MG63 (cell line): ENCODE measurements at regions not wholly inside any gene's neighbourhood (a gene's known extent, or its start where the extent isn't known, plus 50 kb on each side); places are given as distances from the start of the nearest gene placed in this dataset.
"Not testable (repeated sequence)": the region's sequence is repeated elsewhere in the genome, so short reads cannot be mapped to it uniquely, and the experiment has no call there.

ENCODE experiments used
- DNase-seq: peaks from one replicate; pipeline ENCODE4 v3.0.0-alpha.2; 2020
- H3K27me3 ChIP-seq: fragments of 250-450 bp; sonication (Bioruptor Pico); 2 replicates; pipeline ENCODE4 v1.5.1; 2020; ENCODE audit warnings: mild to moderate bottlenecking, moderate library complexity
- H3K36me3 ChIP-seq: fragments of 250-450 bp; sonication (Bioruptor Pico); 2 replicates; pipeline ENCODE4 v1.5.1; 2020; ENCODE audit warnings: mild to moderate bottlenecking, moderate library complexity
- H3K4me3 ChIP-seq: fragments of 250-450 bp; sonication (Bioruptor Pico); 2 replicates; pipeline ENCODE4 v1.5.1; 2020; ENCODE audit warnings: mild to moderate bottlenecking, moderate library complexity
- H3K9me3 ChIP-seq: fragments of 250-450 bp; sonication (Bioruptor Pico); 2 replicates; pipeline ENCODE4 v1.5.1; 2020; ENCODE audit warnings: mild to moderate bottlenecking, moderate library complexity

DNA sequence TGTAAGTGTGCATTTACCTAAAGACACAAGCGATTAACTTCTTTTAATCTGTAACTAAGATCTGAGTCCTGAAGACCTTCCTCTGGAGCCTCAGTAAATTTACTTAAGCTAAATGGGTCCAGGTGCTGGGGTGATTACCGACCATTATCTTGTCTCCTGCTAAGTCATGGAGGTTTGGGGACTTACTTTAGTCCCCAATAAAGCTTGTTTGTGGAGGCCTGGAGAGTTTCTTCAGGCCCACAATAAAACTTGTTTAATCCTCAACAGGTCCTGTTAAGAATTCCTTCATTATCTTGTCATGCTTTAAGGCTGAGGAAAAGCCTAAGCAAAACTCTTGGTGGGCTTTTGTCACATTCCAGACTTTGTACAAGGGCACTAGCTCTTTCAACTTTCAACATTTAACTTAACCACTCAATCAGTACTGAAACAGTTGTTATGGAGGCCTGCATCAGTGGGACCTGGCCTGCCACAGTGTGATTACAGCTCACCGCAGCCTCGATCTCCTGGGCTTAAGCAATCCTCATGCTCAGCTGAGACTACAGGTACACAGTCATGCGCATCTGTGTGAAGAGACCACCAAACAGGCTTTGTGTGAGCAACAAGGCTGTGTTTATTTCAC, 84.0 kb downstream of the FMO4 start:
- no peak for DNase-seq
- Histone ChIP-seq H3K27me3 (no peaks in the 10 kb centered on the region), H3K4me3 (no peak overlapping the region), H3K36me3 (no peaks in the 10 kb centered on the region), H3K9me3 (no peaks in the 10 kb centered on the region)

- Histone ChIP-seq H3K27me3 (no peaks in the 10 kb centered on the region), H3K4me3 (no peak overlapping the region), H3K36me3 (no peaks in the 10 kb centered on the region), H3K9me3 (peaks cover 5% of the 10 kb centered on the region)
- DNase-seq, result peak; percentile 98
Observed at GRCh38 chr1:171403393-171403792, 81.9 kb upstream of the PRRC2C start.

- Histone ChIP-seq H3K36me3 (no peaks in the 10 kb centered on the region), H3K9me3 (peaks cover 5% of the 10 kb centered on the region), H3K27me3 (no peaks in the 10 kb centered on the region), H3K4me3 (no peak overlapping the region)
- no peak for DNase-seq
Observed at GRCh38 chr1:171405391-171405714, 80.0 kb upstream of the PRRC2C start.

GRCh38 chr1:171413557-171413956, 71.8 kb upstream of the PRRC2C start:
- H3K9me3 ChIP-seq, H3K36me3 ChIP-seq, H3K27me3 ChIP-seq, DNase-seq, H3K4me3 ChIP-seq: not testable (repeated sequence)

- Histone ChIP-seq H3K36me3 (no peaks in the 10 kb centered on the region), H3K9me3 (no peaks in the 10 kb centered on the region), H3K27me3 (no peaks in the 10 kb centered on the region), H3K4me3 (no peak overlapping the region)
- DNase-seq, result no peak
Observed at GRCh38 chr1:171418546-171418945, 66.8 kb upstream of the PRRC2C start.

DNA sequence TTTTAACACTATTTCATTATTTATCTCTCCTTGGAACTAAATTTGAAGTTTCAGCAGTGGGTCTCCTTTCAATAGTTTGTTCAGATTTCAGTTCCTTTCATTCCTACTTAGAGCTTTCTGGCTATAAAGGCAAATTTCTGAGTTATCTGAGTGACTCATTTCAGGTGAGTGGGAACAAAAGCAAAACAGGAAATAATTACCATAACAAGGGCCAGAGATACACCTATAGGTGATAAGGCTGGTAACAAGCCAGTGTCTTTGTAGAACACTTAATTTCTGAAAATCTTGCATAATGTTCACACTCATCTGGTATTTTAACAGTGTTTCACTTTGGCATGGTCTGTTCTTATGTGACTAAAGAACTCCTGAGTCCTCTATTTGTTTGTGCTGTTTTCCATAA, 64.5 kb upstream of the PRRC2C start:
- no peaks in the 10 kb centered on the region for H3K9me3 ChIP-seq
- no peaks in the 10 kb centered on the region for H3K36me3 ChIP-seq
- no peaks in the 10 kb centered on the region for H3K27me3 ChIP-seq
- no peak for DNase-seq
- no peak overlapping the region for H3K4me3 ChIP-seq

- Histone ChIP-seq H3K36me3 (no peaks in the 10 kb centered on the region), H3K4me3 (no peak overlapping the region), H3K27me3 (no peaks in the 10 kb centered on the region), H3K9me3 (no peaks in the 10 kb centered on the region)
- no peak for DNase-seq
Observed at GRCh38 chr1:171421413-171422020, 63.8 kb upstream of the PRRC2C start.

DNA sequence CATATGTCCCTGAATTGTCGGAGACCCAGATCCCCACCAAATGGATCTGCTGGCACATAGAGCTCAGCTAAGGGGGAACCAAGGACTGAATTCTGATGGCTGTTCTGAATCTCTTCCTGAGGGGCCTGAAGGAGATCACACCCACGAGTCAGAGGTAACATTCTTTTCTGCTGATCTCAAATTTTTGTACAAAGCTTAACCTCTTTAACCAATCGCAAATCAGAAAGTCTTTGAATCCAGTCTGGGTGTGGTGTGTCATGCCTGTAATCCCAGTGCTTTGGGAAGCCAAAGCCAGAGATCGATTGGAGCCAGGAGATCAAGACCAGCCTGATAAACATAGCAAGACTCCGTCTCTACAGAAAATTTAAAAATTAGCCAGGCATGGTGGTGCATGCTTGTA, 62.8 kb upstream of the PRRC2C start:
- H3K4me3 ChIP-seq, result no peak overlapping the region
- no peaks in the 10 kb centered on the region for H3K36me3 ChIP-seq
- H3K27me3 ChIP-seq, result no peaks in the 10 kb centered on the region
- peak; percentile 47 for DNase-seq
- H3K9me3 ChIP-seq, result no peaks in the 10 kb centered on the region

GRCh38 chr1:171424494-171424893, 60.8 kb upstream of the PRRC2C start:
- no peak for DNase-seq
- Histone ChIP-seq H3K36me3 (no peaks in the 10 kb centered on the region), H3K9me3 (peaks cover 3% of the 10 kb centered on the region; the same call in 1 of the 2 replicates), H3K27me3 (no peaks in the 10 kb centered on the region), H3K4me3 (no peak overlapping the region)

- peaks cover 5% of the 10 kb centered on the region; the same call in 1 of the 2 replicates for H3K9me3 ChIP-seq
- no peak overlapping the region for H3K4me3 ChIP-seq
- DNase-seq, result no peak
- H3K36me3 ChIP-seq, result no peaks in the 10 kb centered on the region
- no peaks in the 10 kb centered on the region for H3K27me3 ChIP-seq
Observed at GRCh38 chr1:171426645-171427044, 58.7 kb upstream of the PRRC2C start.

DNA sequence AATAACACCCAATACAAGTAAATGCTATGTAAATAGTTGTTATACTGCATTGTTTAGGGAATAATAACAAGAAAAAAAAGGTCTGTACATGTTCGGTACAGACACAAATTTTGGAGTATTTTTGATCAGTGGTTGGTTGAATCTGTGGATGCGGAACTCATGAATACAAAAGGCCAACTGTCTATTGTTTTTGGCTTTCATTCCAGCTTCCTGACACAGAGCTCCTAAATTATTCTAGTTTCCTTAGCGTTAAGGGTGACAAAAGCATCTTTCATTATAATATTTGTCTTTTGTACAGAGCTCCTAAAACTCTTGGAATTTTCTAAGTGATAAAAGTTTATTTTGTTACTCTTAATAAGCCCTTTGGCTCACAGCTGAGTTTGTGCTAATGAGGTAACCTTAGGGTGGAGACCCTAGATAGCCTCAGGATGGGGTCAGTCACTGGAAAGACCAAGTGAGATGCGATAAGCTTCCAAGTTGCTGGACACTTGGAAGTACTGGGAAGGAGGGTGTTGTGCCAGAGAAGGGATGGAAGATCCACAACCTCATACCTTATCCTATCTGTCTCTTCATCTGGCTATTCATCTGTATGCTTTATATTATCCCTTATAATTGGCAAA, 57.4 kb upstream of the PRRC2C start:
- no peak for DNase-seq
- Histone ChIP-seq H3K36me3 (no peaks in the 10 kb centered on the region), H3K4me3 (no peak overlapping the region), H3K27me3 (no peaks in the 10 kb centered on the region), H3K9me3 (peaks cover 5% of the 10 kb centered on the region; the same call in 1 of the 2 replicates)

GRCh38 chr1:171429137-171429536, 56.2 kb upstream of the PRRC2C start:
- DNase-seq, result no peak
- H3K9me3 ChIP-seq, result peaks cover 5% of the 10 kb centered on the region; the same call in 1 of the 2 replicates
- H3K36me3 ChIP-seq, result no peaks in the 10 kb centered on the region
- H3K4me3 ChIP-seq, result no peak overlapping the region
- H3K27me3 ChIP-seq, result no peaks in the 10 kb centered on the region

- Histone ChIP-seq H3K36me3 (no peaks in the 10 kb centered on the region), H3K9me3 (peaks cover 5% of the 10 kb centered on the region; the same call in 1 of the 2 replicates), H3K27me3 (no peaks in the 10 kb centered on the region), H3K4me3 (no peak overlapping the region)
- no peak for DNase-seq
Observed at GRCh38 chr1:171431994-171432393, 53.3 kb upstream of the PRRC2C start.

DNA sequence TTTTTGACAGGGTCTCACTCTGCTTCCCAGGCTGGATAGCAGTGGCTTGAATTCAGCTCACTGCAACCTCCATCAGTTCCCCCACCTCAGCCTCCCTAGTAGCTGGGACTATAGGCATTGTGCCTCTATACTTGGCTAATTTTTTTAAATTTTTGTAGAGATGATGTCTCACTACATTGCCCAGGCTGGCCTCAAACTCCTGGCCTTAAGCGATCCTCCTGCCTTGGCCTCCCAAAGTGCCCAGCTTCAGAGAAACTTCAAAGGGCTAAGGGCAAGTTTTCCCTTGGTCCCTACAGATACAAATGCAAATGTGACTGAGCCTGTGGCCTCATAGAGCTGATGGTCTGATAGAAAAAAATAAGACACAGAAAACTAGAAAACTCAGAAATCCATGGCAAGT, 52.9 kb upstream of the PRRC2C start:
- Histone ChIP-seq H3K36me3 (no peaks in the 10 kb centered on the region), H3K4me3 (no peak overlapping the region), H3K27me3 (no peaks in the 10 kb centered on the region), H3K9me3 (peaks cover 5% of the 10 kb centered on the region; the same call in 1 of the 2 replicates)
- no peak for DNase-seq

DNA sequence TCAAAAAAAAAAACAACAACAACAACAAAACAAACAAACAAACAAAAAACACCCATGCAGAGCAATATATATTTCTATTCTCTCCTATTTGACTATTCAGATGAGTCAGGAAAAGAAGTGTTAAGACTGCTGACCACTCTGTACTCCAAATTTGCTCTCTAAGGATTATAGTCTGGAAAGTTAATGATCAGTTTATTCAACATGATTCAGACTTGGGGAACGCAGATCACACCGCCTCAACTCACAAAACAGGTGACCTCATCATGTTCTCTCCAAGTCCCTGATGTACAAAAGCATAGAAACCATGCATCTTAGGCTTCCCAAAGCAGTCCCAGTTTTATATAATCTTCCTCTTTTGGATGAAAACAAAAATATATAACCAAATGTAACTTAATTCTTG, 51.9 kb upstream of the PRRC2C start:
- H3K27me3 ChIP-seq, result no peaks in the 10 kb centered on the region

GRCh38 chr1:171434717-171435346, 50.5 kb upstream of the PRRC2C start:
- Histone ChIP-seq H3K4me3 (peak overlapping the region; percentile 6), H3K9me3 (no peaks in the 10 kb centered on the region), H3K36me3 (no peaks in the 10 kb centered on the region), H3K27me3 (no peaks in the 10 kb centered on the region)
- DNase-seq, result peak; percentile 84

More for the DNA sequence above, 51.9 kb upstream of the PRRC2C start:
- peak; percentile 36 for DNase-seq
- Histone ChIP-seq H3K36me3 (no peaks in the 10 kb centered on the region), H3K4me3 (no peak overlapping the region), H3K9me3 (peaks cover 5% of the 10 kb centered on the region; the same call in 1 of the 2 replicates)
